IMR-90 (cell line): ENCODE measurements at regions not wholly inside any gene's neighbourhood (a gene's known extent, or its start where the extent isn't known, plus 50 kb on each side); places are given as distances from the start of the nearest gene placed in this dataset.

Experiments used
- ATAC-seq: fragments of 200-7000 bp; cut with Tn5 transposase; 2 replicates; pipeline ENCODE4 v1.9.1; 2020; ENCODE audit warnings: low read depth, mild to moderate bottlenecking, moderate library complexity
- BruUV-seq: library from RNA; stranded (reverse); fragments of 400-500 nt; replicated peaks from 2 replicates; lab custom pipeline; 2021; lab: Mats Ljungman, UMichigan
- CTCF ChIA-PET: fragments of 300-600 bp; formaldehyde crosslinking; extraction: SDS; loops from one replicate; lab custom pipeline; 2021; ENCODE audit warnings: antibody characterized with exemption; lab: Yijun Ruan, JAX
- POLR2A ChIA-PET: fragments of 300-600 bp; sonication (Branson Sonifier 250); formaldehyde crosslinking; loops from one replicate; lab custom pipeline; 2022; ENCODE audit warnings: antibody characterized with exemption; ENCODE audit not compliant: unreplicated experiment; lab: Charles Lee
- DNase-seq: peaks from one replicate; pipeline ENCODE4 v3.0.0; 2013
- H2AFZ ChIP-seq: replicated peaks from 2 replicates; pipeline ENCODE3; 2013; ENCODE audit warnings: low read length, mild to moderate bottlenecking; ENCODE audit not compliant: poor library complexity
- H2AK5ac ChIP-seq: 2 replicates; pipeline ENCODE4 v1.6.1; 2013; ENCODE audit warnings: low read depth, low read length, inconsistent platforms
- H2AK9ac ChIP-seq: replicated peaks from 2 replicates; pipeline ENCODE3; 2013; ENCODE audit warnings: mild to moderate bottlenecking, low read depth, low read length, moderate library complexity; ENCODE audit not compliant: poor library complexity
- H2BK120ac ChIP-seq: 2 replicates; pipeline ENCODE4 v1.6.1; 2013; ENCODE audit warnings: low read depth, low read length, inconsistent platforms
- H2BK15ac ChIP-seq: 3 replicates; pipeline ENCODE4 v1.6.1; 2013; ENCODE audit warnings: low read depth, low read length, inconsistent platforms
- H2BK20ac ChIP-seq: 2 replicates; pipeline ENCODE4 v1.6.1; 2013; ENCODE audit warnings: low read depth, mild to moderate bottlenecking, inconsistent platforms, low read length, moderate library complexity
- H2BK5ac ChIP-seq: 2 replicates; pipeline ENCODE4 v1.6.1; 2013; ENCODE audit warnings: mild to moderate bottlenecking, low read depth, low read length, inconsistent platforms; ENCODE audit not compliant: poor library complexity, severe bottlenecking
- H3K14ac ChIP-seq: replicated peaks from 2 replicates; pipeline ENCODE4 v1.6.1; 2013; ENCODE audit warnings: low read depth, low read length, inconsistent platforms
- H3K18ac ChIP-seq: 2 replicates; pipeline ENCODE4 v1.6.1; 2013; ENCODE audit warnings: low read depth, low read length, control low read depth
- H3K23ac ChIP-seq: 2 replicates; pipeline ENCODE4 v1.6.1; 2013; ENCODE audit warnings: low read depth, low read length, inconsistent platforms
- H3K27ac ChIP-seq: 2 replicates; pipeline ENCODE4 v1.5.1; 2013; ENCODE audit warnings: mild to moderate bottlenecking, control low read depth, low read length; ENCODE audit not compliant: insufficient read depth
- H3K27me3 ChIP-seq: 2 replicates; pipeline ENCODE4 v1.6.1; 2013; ENCODE audit warnings: low read length; ENCODE audit not compliant: control insufficient read depth, insufficient read depth
- H3K36me3 ChIP-seq: 2 replicates; pipeline ENCODE4 v1.6.1; 2013; ENCODE audit warnings: low read length, mixed read lengths; ENCODE audit not compliant: control insufficient read depth, insufficient read depth
- H3K4ac ChIP-seq: 2 replicates; pipeline ENCODE4 v1.6.1; 2013; ENCODE audit warnings: low read depth, low read length, inconsistent platforms
- H3K4me1 ChIP-seq: 2 replicates; pipeline ENCODE4 v1.6.1; 2013; ENCODE audit warnings: low read length, mixed read lengths; ENCODE audit not compliant: control insufficient read depth, insufficient read depth
- H3K4me2 ChIP-seq: 2 replicates; pipeline ENCODE4 v1.6.1; 2013; ENCODE audit warnings: low read depth, mild to moderate bottlenecking, control low read depth, low read length, moderate library complexity
- H3K4me3 ChIP-seq: 2 replicates; pipeline ENCODE4 v1.5.1; 2013; ENCODE audit warnings: low read depth, mild to moderate bottlenecking, control low read depth, low read length, moderate library complexity; ENCODE audit not compliant: insufficient read depth
- H3K56ac ChIP-seq: 2 replicates; pipeline ENCODE4 v1.6.1; 2013; ENCODE audit warnings: low read length, inconsistent platforms; ENCODE audit not compliant: insufficient read depth; ENCODE audit errors: extremely low read depth
- H3K79me1 ChIP-seq, 2 experiments: 2 replicates each; pipeline ENCODE4 v1.6.1; 2013; ENCODE audit warnings: low read length in 2 of 2, inconsistent platforms in 1 of 2, low read depth in 1 of 2
- H3K9ac ChIP-seq: 2 replicates; pipeline ENCODE4 v1.6.1; 2013; ENCODE audit warnings: low read depth, low read length, control low read depth
- H3K9me1 ChIP-seq: 2 replicates; pipeline ENCODE4 v1.6.1; 2013; ENCODE audit warnings: low read length, inconsistent platforms; ENCODE audit not compliant: insufficient read depth
- H3K9me3 ChIP-seq: 2 replicates; pipeline ENCODE4 v1.6.1; 2013; ENCODE audit warnings: low read length; ENCODE audit not compliant: control insufficient read depth, insufficient read depth
- H4K20me1 ChIP-seq: 2 replicates; pipeline ENCODE4 v1.6.1; 2013; ENCODE audit warnings: low read length, inconsistent platforms; ENCODE audit not compliant: insufficient read depth
- H4K5ac ChIP-seq: 2 replicates; pipeline ENCODE4 v1.6.1; 2013; ENCODE audit warnings: mild to moderate bottlenecking, low read depth, low read length, control low read depth
- H4K8ac ChIP-seq, 2 experiments: 2 replicates each; pipeline ENCODE4 v1.6.1; 2013; ENCODE audit warnings: low read depth in 2 of 2, low read length in 2 of 2, control low read depth in 1 of 2, inconsistent platforms in 1 of 2
- H4K91ac ChIP-seq: 2 replicates; pipeline ENCODE4 v1.6.1; 2013; ENCODE audit warnings: low read depth, low read length, inconsistent platforms; ENCODE audit not compliant: insufficient read depth
- BHLHE40 ChIP-seq: fragments of 150-350 bp; IDR thresholded peaks from 2 replicates; pipeline ENCODE4 v1.6.1; 2016; ENCODE audit warnings: mild to moderate bottlenecking, low read depth, low read length
- CEBPB ChIP-seq: IDR thresholded peaks from 2 replicates; pipeline ENCODE4 v1.6.1; 2012; ENCODE audit warnings: low read depth, low read length, improper control_type of control experiment
- CHD1 ChIP-seq: IDR thresholded peaks from 2 replicates; pipeline ENCODE4 v1.6.1; 2012; ENCODE audit warnings: low read depth, low read length, improper control_type of control experiment
- ELK1 ChIP-seq: fragments of 150-350 bp; IDR thresholded peaks from 2 replicates; pipeline ENCODE4 v1.6.1; 2016; ENCODE audit warnings: low read depth, mild to moderate bottlenecking, low read length, moderate library complexity, borderline replicate concordance
- MAFK ChIP-seq: IDR thresholded peaks from 2 replicates; pipeline ENCODE4 v1.6.1; 2012; ENCODE audit warnings: low read depth, low read length, improper control_type of control experiment
- MAZ ChIP-seq: IDR thresholded peaks from 2 replicates; pipeline ENCODE4 v1.6.1; 2012; ENCODE audit warnings: low read depth, mild to moderate bottlenecking, low read length, improper control_type of control experiment, moderate library complexity, borderline replicate concordance
- MXI1 ChIP-seq: IDR thresholded peaks from 2 replicates; pipeline ENCODE4 v1.6.1; 2012; ENCODE audit warnings: low read depth, mild to moderate bottlenecking, low read length, moderate library complexity, borderline replicate concordance
- NFE2L2 ChIP-seq: fragments of 150-350 bp; IDR thresholded peaks from 2 replicates; pipeline ENCODE4 v1.6.1; 2016; ENCODE audit warnings: low read depth, mild to moderate bottlenecking, low read length
- POLR2A ChIP-seq: IDR thresholded peaks from 2 replicates; pipeline ENCODE4 v1.6.1; 2012; ENCODE audit warnings: mild to moderate bottlenecking, low read depth, low read length
- RAD21 ChIP-seq: IDR thresholded peaks from 2 replicates; pipeline ENCODE4 v1.6.1; 2012; ENCODE audit warnings: low read length, improper control_type of control experiment
- RFX5 ChIP-seq: IDR thresholded peaks from 2 replicates; pipeline ENCODE4 v1.8.0; 2012; ENCODE audit warnings: low read depth, mild to moderate bottlenecking, low read length, moderate library complexity
- SMC3 ChIP-seq: fragments of 150-350 bp; IDR thresholded peaks from 2 replicates; pipeline ENCODE4 v1.6.1; 2016; ENCODE audit warnings: low read depth, mild to moderate bottlenecking, antibody characterized with exemption, low read length, moderate library complexity
- dilution Hi-C: fragments of 300-500 bp; cut with HindIII; formaldehyde crosslinking; loops from one replicate; pipeline ENCODE4 v1.14.3; 2018; ENCODE audit warnings: low sequenced_read_pairs; ENCODE audit not compliant: unreplicated experiment
- in situ Hi-C: fragments of 300-500 bp; cut with MboI; formaldehyde crosslinking; loops from 3 replicates; pipeline ENCODE4 v1.14.3; 2019; ENCODE audit warnings: low sequenced_read_pairs, inconsistent platforms, mixed read lengths
- intact Hi-C: fragments of 100-400 bp; cut with micrococcal nuclease; formaldehyde crosslinking; loops from 2 replicates; pipeline ENCODE4 v1.10.0; 2022
- TF ChIP-seq, protein P1 (sequence below): conservative IDR thresholded peaks from 2 replicates; pipeline ENCODE4 v1.5.1; 2012; ENCODE audit warnings: mild to moderate bottlenecking, low read depth, low read length, improper control_type of control experiment

DNA sequence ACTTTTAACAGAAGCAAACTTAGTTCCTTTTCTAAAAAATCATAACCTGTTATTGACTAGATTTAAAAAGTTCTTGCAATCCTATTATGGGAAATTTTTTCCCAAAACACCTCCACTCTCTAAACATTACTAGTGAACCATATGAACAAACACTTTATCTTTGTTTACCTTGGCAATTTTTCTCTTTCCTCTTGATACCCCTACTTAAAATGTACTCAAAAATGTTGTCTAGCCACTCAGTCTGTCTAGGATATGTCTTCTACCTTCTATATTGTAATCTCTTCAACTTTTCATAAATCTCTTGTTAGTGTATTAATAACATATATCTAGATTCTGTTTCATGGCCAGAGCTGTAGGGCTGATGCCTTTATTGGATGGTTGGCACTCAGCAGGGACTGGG, 630.0 kb upstream of the GRM3 start:
- no TSS peak for BruUV-seq
- H4K91ac ChIP-seq: no peak overlapping the region
- H3K4me3 ChIP-seq: no peak overlapping the region
- no peak overlapping the region for H3K56ac ChIP-seq
- dilution Hi-C loops: no loop called here
- no peak overlapping the region for H3K4me2 ChIP-seq
- H3K9ac ChIP-seq: no peak overlapping the region
- H3K23ac ChIP-seq: no peak overlapping the region
- no peak overlapping the region for H4K5ac ChIP-seq
- H2AFZ ChIP-seq: no peak overlapping the region
- no peak overlapping the region for H3K27ac ChIP-seq
- DNase-seq (no peak), ATAC-seq (no peak)
- no peak overlapping the region for H4K8ac ChIP-seq
- 0 out of 2 replicates have a peak, but pooled peaks cover 1% of the 10 kb centered on the region for H3K9me3 ChIP-seq
- ChIA-PET CTCF (no interaction called here), POLR2A (no interaction called here)
- TF ChIP-seq POLR2A: no peak
- no peak for TF ChIP-seq MXI1
- no peak for TF ChIP-seq MAZ
- TF ChIP-seq BHLHE40: no peak
- no peak for TF ChIP-seq CEBPB
- TF ChIP-seq RAD21: no peak
- no peak for TF ChIP-seq NFE2L2
- no peak for TF ChIP-seq SMC3
- TF ChIP-seq ELK1: no peak
- TF ChIP-seq MAFK: no peak
- TF ChIP-seq, protein P1, sequence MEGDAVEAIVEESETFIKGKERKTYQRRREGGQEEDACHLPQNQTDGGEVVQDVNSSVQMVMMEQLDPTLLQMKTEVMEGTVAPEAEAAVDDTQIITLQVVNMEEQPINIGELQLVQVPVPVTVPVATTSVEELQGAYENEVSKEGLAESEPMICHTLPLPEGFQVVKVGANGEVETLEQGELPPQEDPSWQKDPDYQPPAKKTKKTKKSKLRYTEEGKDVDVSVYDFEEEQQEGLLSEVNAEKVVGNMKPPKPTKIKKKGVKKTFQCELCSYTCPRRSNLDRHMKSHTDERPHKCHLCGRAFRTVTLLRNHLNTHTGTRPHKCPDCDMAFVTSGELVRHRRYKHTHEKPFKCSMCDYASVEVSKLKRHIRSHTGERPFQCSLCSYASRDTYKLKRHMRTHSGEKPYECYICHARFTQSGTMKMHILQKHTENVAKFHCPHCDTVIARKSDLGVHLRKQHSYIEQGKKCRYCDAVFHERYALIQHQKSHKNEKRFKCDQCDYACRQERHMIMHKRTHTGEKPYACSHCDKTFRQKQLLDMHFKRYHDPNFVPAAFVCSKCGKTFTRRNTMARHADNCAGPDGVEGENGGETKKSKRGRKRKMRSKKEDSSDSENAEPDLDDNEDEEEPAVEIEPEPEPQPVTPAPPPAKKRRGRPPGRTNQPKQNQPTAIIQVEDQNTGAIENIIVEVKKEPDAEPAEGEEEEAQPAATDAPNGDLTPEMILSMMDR: no peak
- no peak for TF ChIP-seq RFX5
- no peak for TF ChIP-seq CHD1
- no peaks in the 10 kb centered on the region for H3K27me3 ChIP-seq
- no peak overlapping the region for H2BK120ac ChIP-seq
- H2AK5ac ChIP-seq: no peak overlapping the region
- H3K79me1 ChIP-seq: no peaks in the 10 kb centered on the region
- H2BK15ac ChIP-seq: no peak overlapping the region
- no peak overlapping the region for H2BK5ac ChIP-seq
- H4K20me1 ChIP-seq: no peaks in the 10 kb centered on the region
- H2BK20ac ChIP-seq: no peak overlapping the region
- in situ Hi-C loops: no loop called here
- H3K18ac ChIP-seq: no peak overlapping the region
- no peak overlapping the region for H2AK9ac ChIP-seq
- no peaks in the 10 kb centered on the region for H3K9me1 ChIP-seq
- H3K4ac ChIP-seq: no peak overlapping the region
- intact Hi-C loops: no loop called here
- H3K36me3 ChIP-seq: no peaks in the 10 kb centered on the region
- H3K4me1 ChIP-seq: no peaks in the 10 kb centered on the region
- H3K14ac ChIP-seq: no peak overlapping the region
